ENCODE measurements at regions not wholly inside any gene's neighbourhood (a gene's known extent, or its start where the extent isn't known, plus 50 kb on each side); places are given as distances from the start of the nearest gene placed in this dataset.

DNA sequence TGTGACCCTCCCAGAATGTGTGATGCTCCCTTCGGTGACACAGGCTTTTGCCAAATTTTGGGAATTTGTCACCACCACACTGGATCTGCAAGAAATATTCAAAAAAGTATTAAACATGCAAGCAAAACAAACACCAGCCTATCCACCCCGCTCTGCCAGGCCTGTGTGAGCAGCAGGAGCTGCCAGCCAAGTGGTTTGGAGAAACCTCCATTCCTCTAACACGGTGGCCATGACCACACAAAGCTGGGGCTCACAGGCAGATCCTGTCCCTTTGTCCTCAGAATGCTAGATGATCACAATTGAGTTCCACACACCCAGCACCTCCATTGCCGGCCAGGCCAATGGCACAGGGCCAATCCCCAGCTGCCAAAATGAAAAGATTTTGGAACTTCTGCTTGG lies 261.9 kb upstream of the PPP2R2D start:
- intact Hi-C loops (cut with micrococcal nuclease): no loop called here
- peaks cover 15% of the 10 kb centered on the region for H3K9me3 ChIP-seq (replicated peaks; ENCODE audit: control insufficient read depth, insufficient read depth, low read length)
- TF ChIP-seq MYC (IDR thresholded peaks at IDR 0.05; ENCODE audit: low read depth, low read length): no peak
- TF ChIP-seq POLR2A (IDR thresholded peaks at IDR 0.05; ENCODE audit: low read depth, low read length): no peak
- TF ChIP-seq, protein P1, sequence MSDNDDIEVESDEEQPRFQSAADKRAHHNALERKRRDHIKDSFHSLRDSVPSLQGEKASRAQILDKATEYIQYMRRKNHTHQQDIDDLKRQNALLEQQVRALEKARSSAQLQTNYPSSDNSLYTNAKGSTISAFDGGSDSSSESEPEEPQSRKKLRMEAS (IDR thresholded peaks at IDR 0.05; ENCODE audit: insufficient read depth, insufficient read length): no peak
- TF ChIP-seq FOS (IDR thresholded peaks at IDR 0.05; ENCODE audit: borderline replicate concordance, insufficient read depth, low read length): no peak
- no peak for TF ChIP-seq POLR2AphosphoS5 (IDR thresholded peaks at IDR 0.05; ENCODE audit: insufficient read depth, low read depth, low read length)
- TF ChIP-seq GATA2 (IDR thresholded peaks at IDR 0.05; ENCODE audit: insufficient read depth, insufficient read length, low read depth, low read length): no peak
- no peak for TF ChIP-seq JUN (IDR thresholded peaks at IDR 0.05; ENCODE audit: borderline replicate concordance, insufficient read depth, insufficient read length, low read depth)
- TF ChIP-seq, protein P2, sequence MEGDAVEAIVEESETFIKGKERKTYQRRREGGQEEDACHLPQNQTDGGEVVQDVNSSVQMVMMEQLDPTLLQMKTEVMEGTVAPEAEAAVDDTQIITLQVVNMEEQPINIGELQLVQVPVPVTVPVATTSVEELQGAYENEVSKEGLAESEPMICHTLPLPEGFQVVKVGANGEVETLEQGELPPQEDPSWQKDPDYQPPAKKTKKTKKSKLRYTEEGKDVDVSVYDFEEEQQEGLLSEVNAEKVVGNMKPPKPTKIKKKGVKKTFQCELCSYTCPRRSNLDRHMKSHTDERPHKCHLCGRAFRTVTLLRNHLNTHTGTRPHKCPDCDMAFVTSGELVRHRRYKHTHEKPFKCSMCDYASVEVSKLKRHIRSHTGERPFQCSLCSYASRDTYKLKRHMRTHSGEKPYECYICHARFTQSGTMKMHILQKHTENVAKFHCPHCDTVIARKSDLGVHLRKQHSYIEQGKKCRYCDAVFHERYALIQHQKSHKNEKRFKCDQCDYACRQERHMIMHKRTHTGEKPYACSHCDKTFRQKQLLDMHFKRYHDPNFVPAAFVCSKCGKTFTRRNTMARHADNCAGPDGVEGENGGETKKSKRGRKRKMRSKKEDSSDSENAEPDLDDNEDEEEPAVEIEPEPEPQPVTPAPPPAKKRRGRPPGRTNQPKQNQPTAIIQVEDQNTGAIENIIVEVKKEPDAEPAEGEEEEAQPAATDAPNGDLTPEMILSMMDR (IDR thresholded peaks at IDR 0.05; ENCODE audit: extremely low read depth in 1 of 2, insufficient read depth in 1 of 2, low read depth in 1 of 2, low read length in 2 of 2): no peak
- TF ChIP-seq EZH2 (IDR thresholded peaks at IDR 0.05; ENCODE audit: borderline replicate concordance, low read depth, low read length, severe bottlenecking): no peak
- FAIRE-seq (no peak), DNase-seq (ENCODE audit: low read depth, low spot score) (no peak)
- no peaks in the 10 kb centered on the region for H3K27me3 ChIP-seq (ENCODE audit: control insufficient read depth in 2 of 2, insufficient read depth in 2 of 2, low read length in 2 of 2)
- no peaks in the 10 kb centered on the region for H3K4me1 ChIP-seq (ENCODE audit: control insufficient read depth, extremely low read depth, insufficient read depth, low read length)
- dilution Hi-C loops (cut with MboI; ENCODE audit: extremely low pct_ligation_motif_present, low sequenced_read_pairs): no loop called here
- H3K36me3 ChIP-seq (ENCODE audit: control insufficient read depth in 2 of 2, extremely low read depth in 1 of 2, insufficient read depth in 2 of 2, low read length in 2 of 2): no peaks in the 10 kb centered on the region
- H3K4me3 ChIP-seq (replicated peaks in 1 of 3; ENCODE audit: insufficient read depth in 1 of 3, low read depth in 1 of 3, low read length in 3 of 3): no peak overlapping the region
- no peak overlapping the region for H3K4me2 ChIP-seq (ENCODE audit: insufficient read depth, low read length)
- no peak overlapping the region for H3K27ac ChIP-seq (ENCODE audit: insufficient read depth, low read depth, low read length)
- H2AFZ ChIP-seq (ENCODE audit: low read depth, low read length): no peak overlapping the region
- CTCF ChIA-PET: no interaction called here
- POLR2A ChIA-PET: no interaction called here
- no TSS peak for BruUV-seq (replicated peaks)
- H3K9me1 ChIP-seq (replicated peaks; ENCODE audit: control insufficient read depth, extremely low read depth, insufficient read depth, low read length): no peaks in the 10 kb centered on the region
- H3K9ac ChIP-seq (replicated peaks; ENCODE audit: extremely low read depth, insufficient read depth, low read length): no peak overlapping the region
- no peaks in the 10 kb centered on the region for H4K20me1 ChIP-seq (replicated peaks; ENCODE audit: control insufficient read depth, extremely low read depth, insufficient read depth, low read length)
- H3K79me2 ChIP-seq (ENCODE audit: control insufficient read depth, insufficient read depth, low read length): no peaks in the 10 kb centered on the region
